ENCODE measurements at regions not wholly inside any gene's neighbourhood (a gene's known extent, or its start where the extent isn't known, plus 50 kb on each side); places are given as distances from the start of the nearest gene placed in this dataset.

- TF ChIP-seq CTCF (IDR thresholded peaks at IDR 0.05) (no peak), POLR2A (IDR thresholded peaks at IDR 0.05) (no peak), EP300 (IDR thresholded peaks at IDR 0.05) (no peak)
Measured at GRCh38 chr17:6212766-6213165, 142.6 kb downstream of the WSCD1 start.
